ENCODE measurements at regions not wholly inside any gene's neighbourhood (a gene's known extent, or its start where the extent isn't known, plus 50 kb on each side); places are given as distances from the start of the nearest gene placed in this dataset.

- no peak overlapping the region for H3K27ac ChIP-seq (replicated peaks)
- TF ChIP-seq GABPA (IDR thresholded peaks at IDR 0.05; ENCODE audit: low read depth) (no peak), REST (IDR thresholded peaks at IDR 0.05; ENCODE audit: insufficient replicate concordance, low read depth) (no peak), SPI1 (IDR thresholded peaks at IDR 0.05; ENCODE audit: borderline replicate concordance, low read depth) (no peak), CTCF (IDR thresholded peaks at IDR 0.05; ENCODE audit: insufficient read depth, low read length) (no peak), POLR2AphosphoS5 (IDR thresholded peaks at IDR 0.05; ENCODE audit: low read depth) (no peak)
- no peak overlapping the region for H3K4me3 ChIP-seq (replicated peaks; ENCODE audit: insufficient read depth, low read length)
- no peak for DNase-seq (ENCODE audit: low read depth in 1 of 2, low spot score in 1 of 2)
- no peaks in the 10 kb centered on the region for H3K27me3 ChIP-seq (ENCODE audit: insufficient read depth, poor library complexity, severe bottlenecking)
These were observed 1002.5 kb downstream of the AACS start for GRCh38 chr12:126067626-126068329.

GRCh38 chr12:126069549-126070165 is 1004.4 kb downstream of the AACS start:
- peak; percentile 24 to 51 for DNase-seq (ENCODE audit: low read depth in 1 of 2, low spot score in 1 of 2)
- Histone ChIP-seq H3K27me3 (ENCODE audit: insufficient read depth, poor library complexity, severe bottlenecking) (no peaks in the 10 kb centered on the region), H3K27ac (replicated peaks) (no peak overlapping the region), H3K4me3 (replicated peaks; ENCODE audit: insufficient read depth, low read length) (no peak overlapping the region)
- peak; percentile 22 for TF ChIP-seq CTCF (IDR thresholded peaks at IDR 0.05; ENCODE audit: insufficient read depth, low read length)
- no peak for TF ChIP-seq REST (IDR thresholded peaks at IDR 0.05; ENCODE audit: insufficient replicate concordance, low read depth)

GRCh38 chr12:126076515-126076914 is 1011.3 kb downstream of the AACS start:
- Histone ChIP-seq H3K27me3 (ENCODE audit: insufficient read depth, poor library complexity, severe bottlenecking) (no peaks in the 10 kb centered on the region), H3K4me3 (replicated peaks; ENCODE audit: insufficient read depth, low read length) (no peak overlapping the region), H3K27ac (replicated peaks) (no peak overlapping the region)
- no peak for TF ChIP-seq POLR2AphosphoS5 (IDR thresholded peaks at IDR 0.05; ENCODE audit: low read depth)
- TF ChIP-seq REST (IDR thresholded peaks at IDR 0.05; ENCODE audit: insufficient replicate concordance, low read depth): no peak
- no peak for TF ChIP-seq SPI1 (IDR thresholded peaks at IDR 0.05; ENCODE audit: borderline replicate concordance, low read depth)
- TF ChIP-seq GABPA (IDR thresholded peaks at IDR 0.05; ENCODE audit: low read depth): no peak
- TF ChIP-seq CTCF (IDR thresholded peaks at IDR 0.05; ENCODE audit: insufficient read depth, low read length): no peak
- DNase-seq (ENCODE audit: low read depth in 1 of 2, low spot score in 1 of 2): no peak

Data from HL-60 (cell line).